ENCODE measurements at regions not wholly inside any gene's neighbourhood (a gene's known extent, or its start where the extent isn't known, plus 50 kb on each side); places are given as distances from the start of the nearest gene placed in this dataset.

DNA sequence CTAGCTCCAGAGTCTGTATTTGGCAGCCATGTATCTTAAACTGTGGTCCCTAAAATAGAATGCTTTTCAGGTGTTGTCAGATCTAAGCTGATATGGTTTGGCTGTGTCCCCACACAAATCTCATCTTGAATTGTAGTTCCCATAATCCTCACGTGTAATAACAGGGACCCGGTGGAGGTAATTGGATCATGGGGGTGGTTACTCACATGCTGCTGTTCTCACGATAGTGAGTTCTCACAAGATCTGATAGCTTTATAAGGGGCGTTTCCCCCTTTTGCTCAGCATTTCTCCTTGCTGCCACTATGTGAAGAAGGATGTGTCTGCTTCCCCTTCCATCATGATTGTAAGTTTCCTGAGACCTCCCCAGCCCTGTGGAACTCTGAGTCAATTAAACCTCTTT lies 199.9 kb upstream of the ISX start:
- ChIA-PET POLR2A (no interaction called here), CTCF (no interaction called here)
- ATAC-seq (ENCODE audit: low read depth) (no peak), DNase-seq (no peak)
- Mint-ChIP-seq H3K4me3 (no peak overlapping the region), H3K27me3 (peaks cover 4% of the 10 kb centered on the region), H3K36me3 (ENCODE audit: low read depth) (no peaks in the 10 kb centered on the region), H3K4me1 (no peaks in the 10 kb centered on the region), H3K27ac (no peak overlapping the region), H3K9me3 (no peaks in the 10 kb centered on the region)
- TF ChIP-seq, protein P1, sequence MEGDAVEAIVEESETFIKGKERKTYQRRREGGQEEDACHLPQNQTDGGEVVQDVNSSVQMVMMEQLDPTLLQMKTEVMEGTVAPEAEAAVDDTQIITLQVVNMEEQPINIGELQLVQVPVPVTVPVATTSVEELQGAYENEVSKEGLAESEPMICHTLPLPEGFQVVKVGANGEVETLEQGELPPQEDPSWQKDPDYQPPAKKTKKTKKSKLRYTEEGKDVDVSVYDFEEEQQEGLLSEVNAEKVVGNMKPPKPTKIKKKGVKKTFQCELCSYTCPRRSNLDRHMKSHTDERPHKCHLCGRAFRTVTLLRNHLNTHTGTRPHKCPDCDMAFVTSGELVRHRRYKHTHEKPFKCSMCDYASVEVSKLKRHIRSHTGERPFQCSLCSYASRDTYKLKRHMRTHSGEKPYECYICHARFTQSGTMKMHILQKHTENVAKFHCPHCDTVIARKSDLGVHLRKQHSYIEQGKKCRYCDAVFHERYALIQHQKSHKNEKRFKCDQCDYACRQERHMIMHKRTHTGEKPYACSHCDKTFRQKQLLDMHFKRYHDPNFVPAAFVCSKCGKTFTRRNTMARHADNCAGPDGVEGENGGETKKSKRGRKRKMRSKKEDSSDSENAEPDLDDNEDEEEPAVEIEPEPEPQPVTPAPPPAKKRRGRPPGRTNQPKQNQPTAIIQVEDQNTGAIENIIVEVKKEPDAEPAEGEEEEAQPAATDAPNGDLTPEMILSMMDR (IDR thresholded peaks at IDR 0.05), result no peak
- intact Hi-C loops (cut with micrococcal nuclease), result no loop called here

DNA sequence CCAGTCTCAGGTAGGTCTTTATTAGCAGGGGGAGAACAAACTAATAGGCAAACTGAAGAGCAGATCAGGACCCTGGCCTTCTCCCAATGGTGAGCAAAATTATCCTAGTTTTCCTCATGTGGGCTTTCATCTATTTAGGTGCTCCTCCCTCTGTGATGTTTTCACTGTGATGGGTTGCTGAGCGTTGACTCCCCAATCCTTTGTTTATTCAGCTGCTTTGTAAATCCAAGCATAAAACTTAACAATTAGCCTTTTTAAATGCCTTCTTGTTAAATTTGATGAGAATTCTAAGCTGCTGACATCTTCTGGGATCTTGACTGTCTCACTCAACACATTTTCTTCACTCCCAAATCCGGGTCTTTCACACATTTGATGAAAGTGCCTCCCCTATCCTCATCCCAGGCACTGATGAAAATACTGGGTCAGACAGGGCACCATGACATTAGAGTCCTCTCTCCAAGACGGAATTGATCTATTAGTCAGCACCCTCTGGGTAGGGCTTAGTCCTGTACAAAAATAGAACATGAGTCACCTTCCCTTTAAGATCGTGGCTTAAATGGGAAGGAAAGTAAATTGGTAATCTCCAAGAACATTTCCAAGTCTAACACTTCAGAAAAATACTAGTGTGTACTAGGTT lies 199.3 kb upstream of the ISX start:
- Mint-ChIP-seq H3K36me3 (ENCODE audit: low read depth) (no peaks in the 10 kb centered on the region), H3K27ac (no peak overlapping the region), H3K9me3 (no peaks in the 10 kb centered on the region), H3K4me1 (no peaks in the 10 kb centered on the region), H3K4me3 (no peak overlapping the region), H3K27me3 (peaks cover 4% of the 10 kb centered on the region)
- ChIA-PET CTCF (interaction anchor here (0.7 kb wide), 1 partner anchor 113 kb away, joined by 3 read pairs; no protein-coding TSS in a partner anchor), POLR2A (no interaction called here)
- ATAC-seq (ENCODE audit: low read depth) (no peak), DNase-seq (no peak)
- intact Hi-C loops (cut with micrococcal nuclease), result no loop called here
- TF ChIP-seq, protein P1 (IDR thresholded peaks at IDR 0.05), result no peak

DNA sequence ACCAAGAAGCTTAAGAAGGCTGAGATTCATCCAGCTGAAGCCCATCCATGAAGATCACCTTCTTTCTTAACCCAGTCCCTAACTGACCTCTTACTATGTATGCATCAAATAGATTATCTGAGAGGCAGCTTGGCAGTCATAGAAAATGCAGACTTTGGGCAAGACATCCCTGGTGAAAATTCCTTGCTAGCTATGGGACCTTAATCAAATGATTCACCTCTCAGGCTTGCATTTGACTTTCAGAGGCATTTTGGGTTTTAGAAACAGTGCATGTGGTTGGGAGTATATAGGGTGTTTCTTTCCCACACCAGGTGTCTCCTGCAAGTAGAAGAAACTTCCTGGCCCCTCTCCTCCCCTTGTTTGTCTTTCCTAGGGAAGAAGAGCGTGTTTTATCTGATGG lies 188.5 kb upstream of the ISX start:
- CTCF ChIA-PET, result no interaction called here
- Mint-ChIP-seq H3K4me1 (no peaks in the 10 kb centered on the region), H3K9me3 (peaks cover 6% of the 10 kb centered on the region), H3K27ac (no peak overlapping the region), H3K36me3 (ENCODE audit: low read depth) (no peaks in the 10 kb centered on the region), H3K27me3 (no peaks in the 10 kb centered on the region), H3K4me3 (no peak overlapping the region)
- POLR2A ChIA-PET, result no interaction called here
- ATAC-seq (ENCODE audit: low read depth), result no peak
- TF ChIP-seq, protein P1 (IDR thresholded peaks at IDR 0.05), result no peak
- DNase-seq, result no peak
- intact Hi-C loops (cut with micrococcal nuclease), result no loop called here

DNA sequence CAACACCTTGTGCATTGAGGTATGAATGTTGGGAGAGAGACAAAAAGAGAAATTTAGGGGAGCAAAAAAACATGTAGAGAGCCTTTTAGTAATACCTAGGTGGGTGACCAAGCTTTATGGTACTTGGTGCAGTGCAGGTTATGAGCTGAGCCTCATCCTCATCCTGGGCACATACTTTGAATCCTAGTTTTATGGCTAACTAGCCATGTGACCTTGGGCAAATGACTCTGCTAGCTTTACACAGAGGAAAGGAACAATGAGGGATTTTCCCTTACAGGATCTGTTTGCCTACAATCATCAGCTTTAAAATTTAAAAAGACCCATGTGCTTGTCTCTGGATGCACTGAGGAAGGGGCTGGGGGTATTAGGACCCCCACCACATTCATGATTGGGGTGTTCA lies 187.8 kb upstream of the ISX start:
- H3K36me3 Mint-ChIP-seq (ENCODE audit: low read depth), result no peaks in the 10 kb centered on the region
- no peak overlapping the region for H3K27ac Mint-ChIP-seq
- CTCF ChIA-PET, result no interaction called here
- no peaks in the 10 kb centered on the region for H3K27me3 Mint-ChIP-seq
- H3K4me3 Mint-ChIP-seq, result no peak overlapping the region
- TF ChIP-seq, protein P1 (IDR thresholded peaks at IDR 0.05), result no peak
- no peaks in the 10 kb centered on the region for H3K4me1 Mint-ChIP-seq
- ATAC-seq (ENCODE audit: low read depth) (no peak), DNase-seq (no peak)
- peaks cover 2% of the 10 kb centered on the region for H3K9me3 Mint-ChIP-seq
- POLR2A ChIA-PET, result no interaction called here
- intact Hi-C loops (cut with micrococcal nuclease), result no loop called here

DNA sequence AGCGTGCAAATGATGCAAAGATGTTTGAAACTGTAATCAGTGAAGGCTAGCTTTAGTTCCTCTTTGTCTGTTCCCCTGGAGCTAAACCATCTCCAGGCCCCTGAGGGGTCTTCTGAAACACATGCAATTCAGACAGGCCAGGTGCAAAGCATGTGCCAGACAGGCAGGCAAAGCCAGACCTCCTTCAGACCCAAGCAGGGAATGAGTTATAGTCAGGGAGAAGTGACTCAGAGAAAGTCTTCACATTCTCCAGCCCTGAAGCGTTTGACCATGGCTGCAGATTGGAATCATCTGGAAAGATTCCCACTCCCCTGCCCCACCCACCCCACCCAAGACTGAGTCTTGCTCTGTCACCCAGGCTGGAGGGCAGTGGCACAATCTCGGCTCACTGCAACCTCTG lies 187.0 kb upstream of the ISX start:
- no peak for DNase-seq
- H3K27me3 Mint-ChIP-seq, result no peaks in the 10 kb centered on the region
- no peak for ATAC-seq (ENCODE audit: low read depth)
- ChIA-PET CTCF (no interaction called here), POLR2A (no interaction called here)
- intact Hi-C loops (cut with micrococcal nuclease), result no loop called here
- no peaks in the 10 kb centered on the region for H3K36me3 Mint-ChIP-seq (ENCODE audit: low read depth)
- no peaks in the 10 kb centered on the region for H3K4me1 Mint-ChIP-seq
- H3K27ac Mint-ChIP-seq, result no peak overlapping the region
- TF ChIP-seq, protein P1 (IDR thresholded peaks at IDR 0.05), result no peak
- no peaks in the 10 kb centered on the region for H3K9me3 Mint-ChIP-seq
- no peak overlapping the region for H3K4me3 Mint-ChIP-seq

Data from activated B cell treated with CpG ODN at 0.5 μM for 24 hours (primary cell).